ENCODE measurements at regions not wholly inside any gene's neighbourhood (a gene's known extent, or its start where the extent isn't known, plus 50 kb on each side); places are given as distances from the start of the nearest gene placed in this dataset.

GRCh38 chr1:2914702-2915101 lies 106.6 kb upstream of the ACTRT2 start:
- no peaks in the 10 kb centered on the region for H3K36me3 ChIP-seq
- no peak for DNase-seq
- H3K27ac ChIP-seq: no peak overlapping the region
- H3K9ac ChIP-seq (ENCODE audit: low read depth in 2 of 2, low read length in 2 of 2): no peak overlapping the region
- H3K4me1 ChIP-seq: no peaks in the 10 kb centered on the region
- H3K4me3 ChIP-seq: no peak overlapping the region
- H3K9me3 ChIP-seq: no peaks in the 10 kb centered on the region
- no peaks in the 10 kb centered on the region for H3K27me3 ChIP-seq
- no peak for TF ChIP-seq CTCF (IDR thresholded peaks at IDR 0.05)
- intact Hi-C loops (cut with DNase I): no loop called here

- no peaks in the 10 kb centered on the region for H3K4me1 ChIP-seq
- intact Hi-C loops (cut with DNase I): no loop called here
- no peak overlapping the region for H3K27ac ChIP-seq
- no peak for TF ChIP-seq CTCF (IDR thresholded peaks at IDR 0.05)
- no peaks in the 10 kb centered on the region for H3K27me3 ChIP-seq
- DNase-seq: no peak
- H3K4me3 ChIP-seq: no peak overlapping the region
- H3K36me3 ChIP-seq: no peaks in the 10 kb centered on the region
- H3K9ac ChIP-seq (ENCODE audit: low read depth in 2 of 2, low read length in 2 of 2): no peak overlapping the region
- no peaks in the 10 kb centered on the region for H3K9me3 ChIP-seq
Measured at GRCh38 chr1:2916153-2916552, 105.1 kb upstream of the ACTRT2 start.

DNA sequence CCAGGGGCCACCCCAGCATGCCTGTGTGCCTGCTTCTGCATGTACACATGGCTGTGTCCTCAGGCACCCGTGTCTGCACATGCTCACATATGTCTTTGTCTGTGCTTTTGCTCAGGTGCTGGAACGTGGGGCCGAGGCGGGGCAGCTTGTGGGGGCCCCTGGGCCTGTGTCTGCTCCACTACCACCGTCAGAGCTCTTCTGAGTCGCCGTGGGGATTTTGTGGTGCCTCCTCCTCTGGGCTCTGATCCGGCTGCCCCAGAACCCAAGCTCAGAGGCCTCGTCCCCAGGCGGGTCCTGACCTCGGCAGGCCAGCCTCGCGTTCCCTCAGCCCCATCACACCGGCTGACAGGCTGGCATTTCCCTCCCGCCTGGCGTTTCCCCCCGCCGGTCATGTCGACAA lies 104.6 kb upstream of the ACTRT2 start:
- H3K27me3 ChIP-seq: no peaks in the 10 kb centered on the region
- intact Hi-C loops (cut with DNase I): no loop called here

GRCh38 chr1:2917284-2917683 lies 104.0 kb upstream of the ACTRT2 start:
- intact Hi-C loops (cut with DNase I): no loop called here
- TF ChIP-seq CTCF (IDR thresholded peaks at IDR 0.05): no peak
- Histone ChIP-seq H3K27ac (no peak overlapping the region), H3K4me1 (no peaks in the 10 kb centered on the region), H3K9ac (ENCODE audit: low read depth in 2 of 2, low read length in 2 of 2) (no peak overlapping the region), H3K4me3 (no peak overlapping the region), H3K27me3 (no peaks in the 10 kb centered on the region), H3K9me3 (no peaks in the 10 kb centered on the region), H3K36me3 (no peaks in the 10 kb centered on the region)
- no peak for DNase-seq

More for the DNA sequence above, 104.6 kb upstream of the ACTRT2 start:
- TF ChIP-seq CTCF (IDR thresholded peaks at IDR 0.05): no peak
- no peak overlapping the region for H3K27ac ChIP-seq
- no peak overlapping the region for H3K9ac ChIP-seq (ENCODE audit: low read depth in 2 of 2, low read length in 2 of 2)
- H3K4me1 ChIP-seq: no peaks in the 10 kb centered on the region
- no peaks in the 10 kb centered on the region for H3K9me3 ChIP-seq
- no peak for DNase-seq
- H3K4me3 ChIP-seq: no peak overlapping the region
- H3K36me3 ChIP-seq: no peaks in the 10 kb centered on the region

GRCh38 chr1:2918441-2918840 lies 102.8 kb upstream of the ACTRT2 start:
- Histone ChIP-seq H3K27me3 (no peaks in the 10 kb centered on the region), H3K9me3 (no peaks in the 10 kb centered on the region), H3K36me3 (no peaks in the 10 kb centered on the region), H3K4me3 (no peak overlapping the region), H3K4me1 (no peaks in the 10 kb centered on the region), H3K9ac (ENCODE audit: low read depth in 2 of 2, low read length in 2 of 2) (no peak overlapping the region), H3K27ac (no peak overlapping the region)
- no peak for DNase-seq
- TF ChIP-seq CTCF (IDR thresholded peaks at IDR 0.05): no peak
- intact Hi-C loops (cut with DNase I): no loop called here

GRCh38 chr1:2919841-2920240 lies 101.4 kb upstream of the ACTRT2 start:
- H3K27ac ChIP-seq: no peak overlapping the region
- no peak for TF ChIP-seq CTCF (IDR thresholded peaks at IDR 0.05)
- H3K9ac ChIP-seq (ENCODE audit: low read depth in 2 of 2, low read length in 2 of 2): no peak overlapping the region
- no peak overlapping the region for H3K4me3 ChIP-seq
- no peak for DNase-seq
- H3K4me1 ChIP-seq: no peaks in the 10 kb centered on the region
- H3K36me3 ChIP-seq: no peaks in the 10 kb centered on the region
- H3K27me3 ChIP-seq: no peaks in the 10 kb centered on the region
- intact Hi-C loops (cut with DNase I): loop anchor here (5.0 kb wide), 1 partner anchor 98 kb away; no protein-coding TSS in a partner anchor
- H3K9me3 ChIP-seq: no peaks in the 10 kb centered on the region

All from colonic mucosa (tissue), 4 donors.